ENCODE measurements at regions not wholly inside any gene's neighbourhood (a gene's known extent, or its start where the extent isn't known, plus 50 kb on each side); places are given as distances from the start of the nearest gene placed in this dataset.

DNA sequence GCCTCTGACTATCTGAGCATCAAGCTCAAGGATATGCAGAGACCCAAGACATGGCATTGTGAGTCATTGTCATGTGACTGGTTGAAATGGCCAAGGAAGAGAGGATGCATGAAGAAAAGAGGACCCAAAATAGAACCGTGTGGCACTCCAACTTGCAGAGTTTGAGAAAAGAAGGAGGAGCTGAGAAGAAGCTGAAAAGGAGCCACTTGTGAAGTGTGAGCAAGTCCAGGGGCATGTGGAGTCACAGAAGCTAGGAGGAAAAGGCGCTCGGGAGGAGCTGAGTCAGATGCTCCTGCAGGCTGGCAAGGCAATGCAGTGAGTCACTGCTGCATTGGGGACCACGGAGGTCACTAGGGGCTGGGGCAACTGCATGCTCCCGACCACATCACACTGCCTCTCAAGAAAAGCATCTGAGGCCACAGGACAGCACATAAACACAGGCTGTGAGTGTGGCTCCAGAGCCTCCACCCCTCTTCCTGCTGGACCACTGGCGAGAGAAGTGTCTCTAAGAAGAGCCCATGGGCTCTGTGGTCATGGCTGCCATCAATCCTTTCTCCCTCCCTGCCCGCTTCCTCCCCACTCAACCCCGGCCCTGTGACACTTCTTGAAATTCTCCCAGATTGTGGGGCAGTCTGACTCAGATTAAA, 197.6 kb downstream of the DRD1 start:
- peak overlapping the region; percentile 75 for H3K4me2 ChIP-seq
- H3K4me1 ChIP-seq (ENCODE audit: control insufficient read depth in 1 of 2, insufficient read depth in 2 of 2, low read depth in 1 of 2, low read length in 1 of 2): 0 out of 4 replicates have a peak, but pooled peaks cover 0 to 4% of the 10 kb centered on the region in 2 experiments
- 0% methylated on average over 6 of the region's 8 CpGs for WGBS (ENCODE audit: low lambda C conversion rate)
- DNase-seq: no peak
- 0 out of 2 replicates have a peak overlapping the region, but pooled peaks have one; percentile 63 for H2AFZ ChIP-seq (ENCODE audit: low read depth)
- H4K20me1 ChIP-seq (ENCODE audit: insufficient read depth): no peaks in the 10 kb centered on the region
- POLR2A ChIA-PET: no interaction called here
- peak overlapping the region in 1 of 2 experiments; percentile 92; a peak in 3 of 4 replicates for H3K27ac ChIP-seq (ENCODE audit: low read depth in 2 of 2, low read length in 1 of 2)
- H3K4me3 ChIP-seq (ENCODE audit: low read depth in 2 of 2, low read length in 1 of 2): peak overlapping the region in 1 of 2 experiments; percentile 48; a peak in 1 of 4 replicates
- H3K79me2 ChIP-seq (ENCODE audit: insufficient read depth): no peaks in the 10 kb centered on the region
- H3K9ac ChIP-seq: peak overlapping the region; percentile 49; the same call in 1 of the 2 replicates
- no peaks in the 10 kb centered on the region for H3K27me3 ChIP-seq (ENCODE audit: insufficient read depth)
- CTCF ChIA-PET: interaction anchor here (0.9 kb wide), 1 partner anchor 198 kb away, joined by 3 read pairs; the partner anchor contains the start of gene DRD1
- H3K9me3 ChIP-seq: no peaks in the 10 kb centered on the region
- H3K9me2 ChIP-seq: no peaks in the 10 kb centered on the region
- H3K36me3 ChIP-seq (replicated peaks in 1 of 2; ENCODE audit: control insufficient read depth in 1 of 2, insufficient read depth in 2 of 2, low read length in 1 of 2): no peaks in the 10 kb centered on the region
- H3F3A ChIP-seq (replicated peaks; ENCODE audit: insufficient read depth): peaks cover 21% of the 10 kb centered on the region
- no peak for TF ChIP-seq ELF1 (IDR thresholded peaks at IDR 0.05)
- TF ChIP-seq, protein P1, sequence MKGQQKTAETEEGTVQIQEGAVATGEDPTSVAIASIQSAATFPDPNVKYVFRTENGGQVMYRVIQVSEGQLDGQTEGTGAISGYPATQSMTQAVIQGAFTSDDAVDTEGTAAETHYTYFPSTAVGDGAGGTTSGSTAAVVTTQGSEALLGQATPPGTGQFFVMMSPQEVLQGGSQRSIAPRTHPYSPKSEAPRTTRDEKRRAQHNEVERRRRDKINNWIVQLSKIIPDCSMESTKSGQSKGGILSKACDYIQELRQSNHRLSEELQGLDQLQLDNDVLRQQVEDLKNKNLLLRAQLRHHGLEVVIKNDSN (IDR thresholded peaks at IDR 0.05; ENCODE audit: borderline replicate concordance, low read depth): peak; percentile 76
- TF ChIP-seq, protein P2, sequence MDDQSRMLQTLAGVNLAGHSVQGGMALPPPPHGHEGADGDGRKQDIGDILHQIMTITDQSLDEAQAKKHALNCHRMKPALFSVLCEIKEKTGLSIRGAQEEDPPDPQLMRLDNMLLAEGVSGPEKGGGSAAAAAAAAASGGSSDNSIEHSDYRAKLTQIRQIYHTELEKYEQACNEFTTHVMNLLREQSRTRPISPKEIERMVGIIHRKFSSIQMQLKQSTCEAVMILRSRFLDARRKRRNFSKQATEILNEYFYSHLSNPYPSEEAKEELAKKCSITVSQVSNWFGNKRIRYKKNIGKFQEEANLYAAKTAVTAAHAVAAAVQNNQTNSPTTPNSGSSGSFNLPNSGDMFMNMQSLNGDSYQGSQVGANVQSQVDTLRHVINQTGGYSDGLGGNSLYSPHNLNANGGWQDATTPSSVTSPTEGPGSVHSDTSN (IDR thresholded peaks at IDR 0.05): peak; percentile 41; the same call in 1 of the 2 replicates
- no peak for TF ChIP-seq NRF1 (IDR thresholded peaks at IDR 0.05; ENCODE audit: low read depth, low read length)
- TF ChIP-seq SMC3 (IDR thresholded peaks at IDR 0.05; ENCODE audit: low read depth, low read length): no peak
- TF ChIP-seq YY1 (IDR thresholded peaks at IDR 0.05; ENCODE audit: low read depth): peak; percentile 64; the same call in 1 of the 2 replicates
- peak; percentile 93 for TF ChIP-seq FOSL2 (IDR thresholded peaks at IDR 0.05; ENCODE audit: borderline replicate concordance, low read depth)
- no peak for TF ChIP-seq RAD21 (IDR thresholded peaks at IDR 0.05; ENCODE audit: low read length)
- TF ChIP-seq POLR2AphosphoS5 (IDR thresholded peaks at IDR 0.05; ENCODE audit: low read depth, low read length): no peak; the same call in 1 of the 2 replicates
- TF ChIP-seq EZH2phosphoT487 (IDR thresholded peaks at IDR 0.05; ENCODE audit: borderline replicate concordance, low read depth): no peak
- 0 out of 2 replicates have a peak, but pooled peaks have one; percentile 53 for TF ChIP-seq FOXM1 (IDR thresholded peaks at IDR 0.05; ENCODE audit: low read depth)
- TF ChIP-seq RCOR1 (IDR thresholded peaks at IDR 0.05; ENCODE audit: low read length): no peak
- peak in 1 of 2 experiments; percentile 66; a peak in 1 of 4 replicates for TF ChIP-seq EP300 (IDR thresholded peaks at IDR 0.05; ENCODE audit: borderline replicate concordance in 1 of 2, low read depth in 1 of 2, low read length in 1 of 2)
- TF ChIP-seq, protein P3, sequence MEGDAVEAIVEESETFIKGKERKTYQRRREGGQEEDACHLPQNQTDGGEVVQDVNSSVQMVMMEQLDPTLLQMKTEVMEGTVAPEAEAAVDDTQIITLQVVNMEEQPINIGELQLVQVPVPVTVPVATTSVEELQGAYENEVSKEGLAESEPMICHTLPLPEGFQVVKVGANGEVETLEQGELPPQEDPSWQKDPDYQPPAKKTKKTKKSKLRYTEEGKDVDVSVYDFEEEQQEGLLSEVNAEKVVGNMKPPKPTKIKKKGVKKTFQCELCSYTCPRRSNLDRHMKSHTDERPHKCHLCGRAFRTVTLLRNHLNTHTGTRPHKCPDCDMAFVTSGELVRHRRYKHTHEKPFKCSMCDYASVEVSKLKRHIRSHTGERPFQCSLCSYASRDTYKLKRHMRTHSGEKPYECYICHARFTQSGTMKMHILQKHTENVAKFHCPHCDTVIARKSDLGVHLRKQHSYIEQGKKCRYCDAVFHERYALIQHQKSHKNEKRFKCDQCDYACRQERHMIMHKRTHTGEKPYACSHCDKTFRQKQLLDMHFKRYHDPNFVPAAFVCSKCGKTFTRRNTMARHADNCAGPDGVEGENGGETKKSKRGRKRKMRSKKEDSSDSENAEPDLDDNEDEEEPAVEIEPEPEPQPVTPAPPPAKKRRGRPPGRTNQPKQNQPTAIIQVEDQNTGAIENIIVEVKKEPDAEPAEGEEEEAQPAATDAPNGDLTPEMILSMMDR (IDR thresholded peaks at IDR 0.05): no peak
- TF ChIP-seq MXI1 (IDR thresholded peaks at IDR 0.05; ENCODE audit: low read depth, low read length): no peak
- TF ChIP-seq JUND (IDR thresholded peaks at IDR 0.05): peak; percentile 88
- peak; percentile 86; the same call in 1 of the 2 replicates for TF ChIP-seq RXRA (IDR thresholded peaks at IDR 0.05; ENCODE audit: borderline replicate concordance, low read depth)
- no peak for TF ChIP-seq GATA2 (CRISPR knock-in tag; IDR thresholded peaks at IDR 0.05)
- no peak for TF ChIP-seq SIN3A (IDR thresholded peaks at IDR 0.05; ENCODE audit: borderline replicate concordance, low read depth, low read length)
- peak; percentile 76 for TF ChIP-seq TEAD4 (IDR thresholded peaks at IDR 0.05; ENCODE audit: borderline replicate concordance, insufficient read depth)
- peak; percentile 82 for TF ChIP-seq TCF12 (IDR thresholded peaks at IDR 0.05)
- no peak for TF ChIP-seq GABPA (IDR thresholded peaks at IDR 0.05; ENCODE audit: low read depth)
- TF ChIP-seq NFIC (IDR thresholded peaks at IDR 0.05; ENCODE audit: borderline replicate concordance): peak; percentile 76
- TF ChIP-seq, protein P4, sequence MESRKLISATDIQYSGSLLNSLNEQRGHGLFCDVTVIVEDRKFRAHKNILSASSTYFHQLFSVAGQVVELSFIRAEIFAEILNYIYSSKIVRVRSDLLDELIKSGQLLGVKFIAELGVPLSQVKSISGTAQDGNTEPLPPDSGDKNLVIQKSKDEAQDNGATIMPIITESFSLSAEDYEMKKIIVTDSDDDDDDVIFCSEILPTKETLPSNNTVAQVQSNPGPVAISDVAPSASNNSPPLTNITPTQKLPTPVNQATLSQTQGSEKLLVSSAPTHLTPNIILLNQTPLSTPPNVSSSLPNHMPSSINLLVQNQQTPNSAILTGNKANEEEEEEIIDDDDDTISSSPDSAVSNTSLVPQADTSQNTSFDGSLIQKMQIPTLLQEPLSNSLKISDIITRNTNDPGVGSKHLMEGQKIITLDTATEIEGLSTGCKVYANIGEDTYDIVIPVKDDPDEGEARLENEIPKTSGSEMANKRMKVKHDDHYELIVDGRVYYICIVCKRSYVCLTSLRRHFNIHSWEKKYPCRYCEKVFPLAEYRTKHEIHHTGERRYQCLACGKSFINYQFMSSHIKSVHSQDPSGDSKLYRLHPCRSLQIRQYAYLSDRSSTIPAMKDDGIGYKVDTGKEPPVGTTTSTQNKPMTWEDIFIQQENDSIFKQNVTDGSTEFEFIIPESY (IDR thresholded peaks at IDR 0.05; ENCODE audit: borderline replicate concordance, low read depth): peak; percentile 59; the same call in 1 of the 2 replicates
- TF ChIP-seq MEF2A (IDR thresholded peaks at IDR 0.05; ENCODE audit: borderline replicate concordance, low read depth): peak; percentile 63; the same call in 1 of the 2 replicates
- 0 out of 2 replicates have a peak, but pooled peaks have one; percentile 9 for TF ChIP-seq TAF1 (IDR thresholded peaks at IDR 0.05; ENCODE audit: borderline replicate concordance, low read depth, low read length)
- TF ChIP-seq, protein P5, sequence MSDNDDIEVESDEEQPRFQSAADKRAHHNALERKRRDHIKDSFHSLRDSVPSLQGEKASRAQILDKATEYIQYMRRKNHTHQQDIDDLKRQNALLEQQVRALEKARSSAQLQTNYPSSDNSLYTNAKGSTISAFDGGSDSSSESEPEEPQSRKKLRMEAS (IDR thresholded peaks at IDR 0.05; ENCODE audit: low read depth): peak; percentile 43; the same call in 1 of the 2 replicates
- TF ChIP-seq, protein P6, sequence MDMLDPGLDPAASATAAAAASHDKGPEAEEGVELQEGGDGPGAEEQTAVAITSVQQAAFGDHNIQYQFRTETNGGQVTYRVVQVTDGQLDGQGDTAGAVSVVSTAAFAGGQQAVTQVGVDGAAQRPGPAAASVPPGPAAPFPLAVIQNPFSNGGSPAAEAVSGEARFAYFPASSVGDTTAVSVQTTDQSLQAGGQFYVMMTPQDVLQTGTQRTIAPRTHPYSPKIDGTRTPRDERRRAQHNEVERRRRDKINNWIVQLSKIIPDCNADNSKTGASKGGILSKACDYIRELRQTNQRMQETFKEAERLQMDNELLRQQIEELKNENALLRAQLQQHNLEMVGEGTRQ (IDR thresholded peaks at IDR 0.05; ENCODE audit: borderline replicate concordance, low read depth, low read length): no peak

All from SK-N-SH (cell line).